Stimulated activated naive CD8-positive, alpha-beta T cell treated with anti-CD3 and anti-CD28 coated beads, Interleukin-15, Interleukin-2, amounts not matched to agents 100 U/mL and 50 U/mL, for 24 hours (primary cell): ENCODE measurements at regions not wholly inside any gene's neighbourhood (a gene's known extent, or its start where the extent isn't known, plus 50 kb on each side); places are given as distances from the start of the nearest gene placed in this dataset.
"Not testable (repeated sequence)": the region's sequence is repeated elsewhere in the genome, so short reads cannot be mapped to it uniquely, and the experiment has no call there.

Experiments
- ATAC-seq: fragments of 150-1000 bp; cut with Tn5 transposase; one replicate; pipeline ENCODE4 v1.10.0; 2021
- DNase-seq: peaks from one replicate; pipeline ENCODE4 v3.0.0; 2021

DNA sequence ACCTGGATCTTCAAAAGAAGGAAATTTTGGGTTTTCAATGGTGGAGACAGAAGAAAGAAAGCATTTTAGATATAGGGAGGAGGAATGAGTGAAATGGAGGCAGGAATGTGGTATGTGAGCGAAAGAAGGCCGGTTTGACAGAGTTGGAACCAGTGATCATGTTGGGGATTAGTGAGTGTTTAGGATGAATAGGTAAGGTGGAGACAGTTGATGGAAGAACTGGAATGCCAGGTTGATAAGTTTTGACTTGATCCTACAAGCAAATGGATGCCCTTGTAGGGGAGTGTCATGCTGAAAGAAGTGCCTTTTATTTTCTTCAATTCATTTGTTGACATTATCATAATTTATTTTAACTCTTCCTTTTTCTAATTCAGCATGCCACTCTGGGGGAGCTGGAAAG, 207.8 kb upstream of the AMOT start:
- ATAC-seq = no peak
- no peak for DNase-seq

DNA sequence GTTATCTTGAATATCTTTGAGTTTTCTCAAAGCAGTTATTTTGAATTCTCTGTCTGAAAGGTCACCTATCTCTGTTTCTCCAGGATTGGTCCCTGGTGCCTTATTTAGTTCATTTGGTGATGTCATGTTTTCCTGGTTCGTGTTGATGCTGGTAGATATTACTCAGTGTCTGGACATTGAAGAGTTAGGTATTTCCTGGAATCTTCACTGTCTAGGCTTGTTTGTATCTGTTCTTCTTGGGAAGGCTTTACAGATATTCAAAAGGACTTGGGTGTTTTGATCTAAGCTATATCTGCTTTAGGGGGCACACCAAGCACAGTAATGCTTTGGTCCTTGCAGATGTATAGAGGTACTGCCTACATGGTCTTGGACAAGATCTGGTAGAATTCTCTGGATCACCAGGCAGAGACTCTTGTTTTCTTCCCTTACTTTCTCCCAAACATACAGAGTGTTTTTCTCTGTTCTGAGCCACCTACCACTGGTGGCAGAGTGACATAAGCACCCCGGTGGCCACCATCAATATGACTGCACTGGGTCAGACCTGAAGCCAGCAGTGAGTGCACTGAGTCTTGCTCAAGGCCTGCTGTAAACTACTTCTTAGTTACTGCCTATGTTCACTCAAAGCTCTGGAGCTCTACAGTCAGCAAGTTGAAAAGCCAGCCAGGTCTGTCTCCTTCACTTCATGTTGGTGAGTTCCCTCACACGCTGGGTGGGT, 193.5 kb upstream of the AMOT start:
- ATAC-seq (no peak), DNase-seq (no peak)

DNA sequence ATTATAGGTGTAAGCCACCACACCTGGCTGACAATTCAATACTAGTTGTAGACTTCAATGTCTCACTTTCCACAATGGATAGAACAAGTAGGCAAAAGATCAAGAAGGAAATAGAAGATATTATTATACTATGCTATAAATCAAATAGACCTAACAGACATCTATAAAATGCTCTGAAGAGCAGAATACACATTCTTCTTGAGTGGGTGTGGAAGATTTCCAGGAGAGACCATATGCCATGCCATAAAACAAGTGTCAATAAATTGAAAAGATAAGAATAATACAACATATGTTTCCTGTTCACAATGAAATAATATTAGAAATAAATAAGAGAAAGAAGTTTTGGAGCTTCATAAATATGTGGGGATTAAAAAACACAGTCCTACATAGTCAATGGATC, 179.3 kb upstream of the AMOT start:
- DNase-seq (no peak), ATAC-seq (no peak)

DNA sequence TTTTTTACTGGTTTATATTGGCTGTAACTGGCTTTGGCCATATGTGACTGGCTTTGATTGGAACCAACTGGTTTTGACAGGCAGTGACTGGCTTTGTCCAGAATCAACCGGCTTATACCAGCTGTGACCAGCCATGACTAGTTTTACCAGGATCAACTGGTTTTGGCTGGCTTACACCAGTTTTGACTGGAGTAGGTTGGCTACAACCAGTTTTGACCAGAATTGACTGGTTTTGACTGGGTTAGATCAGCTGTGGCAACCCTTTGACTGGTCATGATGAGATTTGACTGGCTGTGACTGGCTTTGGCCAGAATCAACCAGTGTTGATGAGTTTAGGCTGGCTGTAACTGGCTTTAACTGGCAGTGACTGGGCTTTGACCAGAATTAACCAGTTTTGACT, 169.2 kb upstream of the AMOT start:
- no peak for DNase-seq
- no peak for ATAC-seq

DNA sequence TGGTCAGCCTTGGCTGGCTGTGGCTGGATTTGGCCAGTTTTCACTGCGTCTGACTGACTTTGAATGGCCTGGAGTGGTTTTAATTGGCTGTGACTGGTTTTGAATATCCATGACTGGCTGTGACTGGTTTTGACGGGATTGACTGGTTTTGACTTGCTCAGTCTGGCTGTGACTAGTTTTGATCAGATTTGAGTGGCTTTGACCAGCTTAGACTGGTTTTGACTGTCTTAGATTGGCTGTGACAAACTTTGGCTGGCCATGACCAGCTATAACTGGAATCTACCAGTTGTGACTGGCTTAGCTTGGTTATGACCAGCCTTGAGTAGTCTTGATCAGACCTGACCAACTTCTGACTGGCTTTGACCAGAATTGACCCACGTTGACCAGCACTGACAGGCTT, 168.4 kb upstream of the AMOT start:
- no peak for ATAC-seq
- no peak for DNase-seq

DNA sequence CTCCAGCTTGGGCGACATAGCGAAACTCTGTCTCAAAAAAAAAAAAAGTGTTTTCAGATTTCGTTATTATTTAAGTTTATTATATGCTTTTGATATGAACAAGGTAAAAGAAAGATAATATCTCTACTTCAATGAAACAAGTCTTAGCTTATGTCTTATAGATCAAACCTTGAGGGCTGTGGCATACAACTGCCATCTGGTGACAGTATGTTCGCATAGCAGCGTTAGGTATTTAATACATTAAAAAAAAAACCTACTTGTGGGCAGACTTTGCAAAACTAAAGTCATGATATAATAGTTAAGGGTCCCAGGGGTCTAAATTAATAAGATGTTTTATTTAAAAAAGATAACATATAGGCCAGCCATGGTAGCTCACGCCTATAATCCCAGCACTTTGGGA, 161.2 kb upstream of the AMOT start:
- ATAC-seq = no peak
- no peak for DNase-seq

DNA sequence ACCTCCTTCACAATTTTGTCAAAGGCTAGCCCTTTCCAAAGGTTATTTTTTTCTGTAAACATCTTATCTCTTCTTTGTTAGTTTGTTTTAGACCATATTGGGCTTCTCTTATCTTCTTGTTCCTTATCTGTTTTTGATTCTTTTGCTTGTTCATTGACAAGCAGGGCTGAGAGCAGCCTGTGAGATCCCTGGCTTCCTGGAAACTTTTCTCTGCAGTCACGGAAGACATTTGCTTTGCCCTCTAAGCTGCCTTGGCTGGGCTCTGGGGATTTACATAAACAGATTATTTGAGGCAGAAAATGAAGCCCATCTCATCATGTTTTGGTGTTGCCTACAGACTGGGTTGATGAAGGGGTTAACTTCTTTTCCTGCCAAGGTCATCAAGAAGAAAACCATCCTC, 157.4 kb upstream of the AMOT start:
- ATAC-seq (no peak), DNase-seq (no peak)

DNA sequence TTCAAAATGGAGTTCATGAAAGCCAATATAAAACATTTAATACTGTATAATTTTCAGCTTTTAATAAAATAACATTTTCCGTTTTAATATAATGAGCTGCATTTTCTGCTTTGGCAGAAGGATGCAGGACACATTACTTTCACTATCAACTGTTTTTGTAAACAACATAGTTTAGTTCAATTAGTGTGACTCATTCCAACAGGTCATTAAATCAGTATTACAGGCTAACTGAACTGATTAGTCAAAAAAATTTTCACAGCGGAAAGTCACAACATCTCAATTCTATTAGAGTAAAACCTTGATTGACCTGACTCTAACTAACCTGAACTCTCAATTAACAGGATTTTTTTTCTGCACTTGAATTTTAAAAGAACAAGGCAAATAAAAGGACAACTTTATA, 151.2 kb upstream of the AMOT start:
- DNase-seq (no peak), ATAC-seq (no peak)

DNA sequence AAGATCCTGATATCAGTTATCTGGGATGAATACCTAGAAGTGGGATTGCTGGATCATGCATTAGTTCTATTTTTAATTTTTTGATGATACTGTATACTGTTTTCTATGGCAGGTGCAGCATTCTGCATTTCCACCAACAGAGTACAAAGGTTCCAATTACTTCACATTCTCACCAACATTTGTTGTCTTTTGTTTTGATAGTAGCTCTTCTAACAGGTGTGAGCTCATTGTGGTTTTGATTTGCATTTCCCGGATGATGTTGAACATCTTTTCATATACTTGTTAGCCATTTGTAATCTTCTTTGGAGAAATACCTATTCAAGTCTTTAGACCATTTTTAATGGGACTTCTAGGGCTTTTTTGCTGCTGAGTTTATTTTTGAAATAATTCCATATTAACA, 139.2 kb upstream of the AMOT start:
- ATAC-seq (no peak), DNase-seq (no peak)

DNA sequence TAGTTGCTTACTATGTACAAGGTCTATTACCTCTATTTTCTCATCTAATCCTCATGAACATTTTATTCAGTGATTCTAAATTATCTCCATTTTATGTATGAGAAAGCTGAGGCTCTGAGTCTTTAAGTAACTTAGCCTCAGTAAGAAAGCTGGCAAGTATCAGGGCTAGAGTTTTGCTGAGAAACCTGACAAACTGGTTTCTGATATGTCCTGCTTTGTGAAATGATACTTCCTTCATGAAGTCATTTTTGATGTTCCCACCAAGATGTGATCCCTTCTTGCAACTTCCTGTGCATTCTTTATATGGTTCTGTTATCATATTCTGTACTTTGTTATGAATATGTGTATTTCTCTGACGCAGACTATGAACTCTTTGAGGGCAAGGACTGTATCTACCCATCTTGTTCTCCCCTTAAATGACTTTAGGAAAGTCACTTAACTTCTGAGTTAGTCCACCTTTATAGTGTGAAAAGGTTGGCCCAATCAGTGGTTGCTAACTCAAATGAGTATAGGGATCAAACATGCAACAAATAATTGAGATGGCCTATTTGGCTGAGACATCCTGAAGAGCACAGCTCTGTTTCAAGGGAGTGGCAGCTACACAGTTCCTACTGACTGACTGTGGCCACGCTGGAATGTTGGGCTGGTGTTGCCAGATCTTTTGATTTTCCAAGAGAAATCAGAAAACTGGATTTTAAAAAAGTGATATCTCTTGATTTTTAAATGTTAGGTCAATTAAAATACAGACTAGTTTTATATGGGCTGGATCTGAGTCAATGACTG, 127.9 kb upstream of the AMOT start:
- DNase-seq (no peak), ATAC-seq (no peak)

DNA sequence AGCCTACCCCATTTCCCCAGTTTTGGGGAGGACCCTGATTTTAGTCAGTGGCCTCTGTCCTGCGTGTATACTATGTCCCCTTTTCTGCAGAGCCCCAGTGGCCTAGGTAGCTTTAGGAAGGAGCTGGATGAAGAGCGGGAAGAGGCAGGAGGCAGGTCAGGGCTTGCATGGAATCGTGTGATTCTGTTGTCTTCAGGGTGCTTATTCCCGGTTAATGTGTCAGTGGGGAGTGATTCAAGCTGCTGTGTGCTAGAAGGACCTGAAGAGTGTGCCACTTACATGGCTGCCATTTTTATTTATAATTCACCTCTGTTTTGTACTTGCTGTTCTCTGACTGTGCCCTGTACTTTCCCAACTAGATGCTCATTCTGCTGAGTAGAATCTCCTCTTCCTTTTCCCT, 127.3 kb upstream of the AMOT start:
- ATAC-seq (no peak), DNase-seq (no peak)

DNA sequence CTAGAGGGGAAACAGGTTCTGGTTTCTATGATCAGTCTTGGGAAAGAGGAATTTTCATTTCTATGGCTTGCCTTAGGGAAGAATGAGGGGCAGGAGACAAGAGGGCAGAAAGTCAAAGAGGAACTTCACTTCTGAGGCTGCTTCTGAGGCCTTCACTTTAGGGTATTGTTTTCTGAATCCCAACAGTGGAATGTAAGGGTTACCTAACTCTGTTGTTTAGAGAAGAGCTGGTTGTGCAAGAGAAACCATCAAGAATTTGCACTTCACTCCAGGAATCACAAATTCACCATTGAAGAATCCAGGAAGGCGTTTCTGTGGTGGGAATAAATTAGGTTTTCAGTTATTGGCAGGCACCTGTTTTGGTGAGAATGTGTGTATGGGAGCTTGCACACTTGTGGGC, 126.7 kb upstream of the AMOT start:
- ATAC-seq = no peak
- DNase-seq = no peak

DNA sequence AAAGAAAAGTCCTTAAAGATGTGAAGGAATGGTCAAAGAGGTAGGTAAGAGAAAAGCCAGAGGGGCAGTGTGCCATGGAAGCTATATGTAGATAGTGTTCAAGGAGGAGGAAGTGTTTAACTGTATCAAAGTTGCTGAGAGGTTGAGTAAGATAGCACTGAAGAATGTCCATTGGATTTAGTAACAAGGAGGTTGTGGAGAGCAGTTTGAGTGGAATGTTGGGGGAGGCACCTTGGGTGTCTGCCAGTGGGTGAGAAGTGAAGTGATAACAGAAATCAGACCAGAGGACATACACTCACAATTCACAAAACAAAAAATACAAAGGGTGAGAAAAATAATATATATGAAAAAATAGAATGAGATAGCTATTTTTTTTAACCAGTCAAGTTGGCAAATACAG, 121.3 kb upstream of the AMOT start:
- ATAC-seq (no peak), DNase-seq (no peak)

DNA sequence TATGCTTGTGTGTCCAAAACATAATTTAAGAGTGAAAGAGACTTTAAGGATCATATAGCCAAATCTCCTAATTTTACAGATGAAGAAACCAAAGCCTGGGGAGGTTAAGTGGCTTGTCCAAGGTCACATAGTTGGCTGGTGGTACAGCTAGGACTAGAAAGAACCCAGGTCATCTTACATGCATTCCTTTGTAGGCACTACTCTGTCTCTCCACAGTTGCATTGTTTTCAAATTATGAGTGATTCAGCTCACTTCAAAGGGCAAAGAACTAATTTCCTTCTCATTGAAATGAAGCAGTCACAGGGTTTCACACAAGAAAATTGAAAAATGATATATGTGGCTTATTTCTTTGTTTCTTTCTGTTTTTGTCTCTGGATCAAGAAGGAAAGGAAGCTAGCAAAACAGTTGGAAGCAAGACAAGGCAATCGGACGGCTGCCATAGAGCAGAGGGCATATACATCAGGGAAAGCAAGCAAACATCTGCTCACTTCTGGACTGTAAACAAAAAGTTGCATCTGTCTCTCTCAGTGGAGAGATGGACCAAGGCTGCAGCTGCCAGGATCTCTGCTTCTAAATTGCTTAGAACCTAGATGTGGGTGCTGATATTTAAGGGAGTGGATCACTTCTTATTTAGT, 107.5 kb upstream of the AMOT start:
- ATAC-seq (no peak), DNase-seq (no peak)

DNA sequence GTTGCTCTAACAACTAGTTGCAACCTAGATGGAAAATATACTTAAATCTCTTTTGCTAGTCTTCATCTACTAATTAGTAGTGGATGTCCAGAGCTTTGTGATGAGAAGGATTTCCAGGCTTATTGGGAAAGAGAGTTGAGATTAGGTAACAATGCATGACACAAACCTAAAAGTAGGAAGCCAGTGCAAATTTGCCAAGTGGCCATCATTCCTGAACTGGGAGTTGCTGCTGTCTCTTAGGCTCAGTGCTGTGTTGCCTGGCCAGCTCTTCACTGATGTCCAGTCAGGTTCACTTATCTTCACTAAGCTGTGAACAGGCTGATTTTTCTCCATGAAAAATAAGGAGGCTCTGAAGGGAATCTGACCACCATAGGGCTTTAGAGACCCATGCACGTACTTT, 105.6 kb upstream of the AMOT start:
- no peak for ATAC-seq
- DNase-seq = no peak

DNA sequence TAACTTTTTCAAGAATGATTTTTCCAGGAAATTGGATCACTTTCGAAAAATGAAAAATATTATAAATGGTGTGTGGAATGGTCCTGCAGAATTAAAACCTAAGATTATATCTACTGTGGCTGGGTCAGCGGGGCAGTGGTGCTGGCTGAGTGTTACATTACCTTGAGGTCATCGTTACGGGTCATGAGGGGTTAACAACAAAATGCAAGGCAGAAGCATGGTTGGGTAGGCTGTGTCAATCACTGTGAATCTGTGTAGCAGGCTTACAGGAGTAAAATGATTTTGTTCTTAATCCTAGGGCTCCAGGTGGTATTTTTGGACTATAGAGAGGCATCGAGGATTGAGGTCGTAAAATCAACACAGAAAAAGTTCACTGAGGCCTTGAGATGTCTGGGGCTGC, 105.2 kb upstream of the AMOT start:
- ATAC-seq = no peak

DNA sequence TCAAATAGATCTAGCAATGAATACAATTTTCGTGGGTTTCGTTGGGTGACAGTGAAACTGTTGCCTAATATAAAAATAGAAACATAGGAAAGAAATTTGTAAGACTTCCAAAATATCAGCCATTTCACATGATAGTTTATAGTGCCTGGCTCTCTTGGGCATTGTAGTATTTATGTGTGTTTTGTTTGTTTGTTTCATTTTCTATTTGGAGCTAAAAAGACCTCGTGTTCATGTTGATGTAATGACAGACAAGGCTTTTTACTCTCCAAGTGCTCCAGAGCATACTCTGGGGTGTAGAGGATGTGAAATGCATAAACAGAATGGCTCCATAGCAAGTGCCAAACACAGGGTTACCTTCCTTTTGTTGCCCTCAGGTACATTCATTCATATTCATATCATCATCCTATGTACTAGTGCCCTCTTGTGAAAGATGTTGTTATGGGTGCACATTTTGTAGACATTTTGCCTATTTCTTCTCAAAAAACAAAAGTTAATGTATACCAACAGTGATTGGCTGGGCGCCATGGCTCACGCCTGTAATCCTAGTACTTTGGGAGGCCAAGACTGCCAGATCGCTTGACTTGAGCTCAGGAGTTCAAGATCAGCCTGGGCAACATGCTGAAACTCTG, 100.7 kb upstream of the AMOT start:
- DNase-seq (no peak), ATAC-seq (no peak)

More for the DNA sequence above, 105.2 kb upstream of the AMOT start:
- no peak for DNase-seq

DNA sequence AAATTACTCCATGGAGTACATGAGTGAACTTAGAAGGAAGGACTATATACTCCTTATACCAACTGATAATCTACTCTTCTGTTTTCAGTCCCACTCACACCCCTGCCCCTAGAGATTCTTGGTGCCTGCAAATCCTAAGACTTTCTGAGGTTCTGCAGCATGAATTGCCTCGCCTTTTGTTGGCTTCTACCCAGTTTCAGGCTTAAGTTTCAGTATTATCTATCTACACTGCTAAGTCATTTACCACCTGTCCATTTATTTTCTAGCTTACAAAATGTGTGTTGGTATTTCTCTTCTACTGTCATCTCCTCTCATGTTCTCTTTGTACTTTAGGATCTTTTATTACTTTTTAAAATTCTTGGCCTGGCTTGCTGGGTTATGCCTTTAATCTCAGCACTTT, 94.4 kb upstream of the AMOT start:
- DNase-seq (no peak), ATAC-seq (no peak)

DNA sequence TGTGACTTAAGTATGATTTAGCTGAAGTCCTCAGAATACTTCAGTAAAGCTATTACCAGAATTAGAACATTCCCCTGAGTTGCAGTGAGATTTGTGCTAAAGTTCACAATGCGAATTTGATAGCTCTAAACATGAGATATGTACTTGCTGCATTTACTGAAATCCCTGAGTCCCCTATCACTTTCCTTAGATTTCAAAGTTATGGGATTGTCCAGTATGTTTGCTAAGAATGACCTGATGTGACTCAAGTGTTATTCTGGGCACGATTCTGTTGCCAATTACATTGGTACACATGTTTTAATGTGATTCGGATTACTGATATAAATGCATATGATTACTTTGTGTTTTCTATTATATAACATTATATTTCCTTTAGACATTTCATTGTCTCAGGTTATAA, 91.3 kb upstream of the AMOT start:
- no peak for DNase-seq
- ATAC-seq = no peak

DNA sequence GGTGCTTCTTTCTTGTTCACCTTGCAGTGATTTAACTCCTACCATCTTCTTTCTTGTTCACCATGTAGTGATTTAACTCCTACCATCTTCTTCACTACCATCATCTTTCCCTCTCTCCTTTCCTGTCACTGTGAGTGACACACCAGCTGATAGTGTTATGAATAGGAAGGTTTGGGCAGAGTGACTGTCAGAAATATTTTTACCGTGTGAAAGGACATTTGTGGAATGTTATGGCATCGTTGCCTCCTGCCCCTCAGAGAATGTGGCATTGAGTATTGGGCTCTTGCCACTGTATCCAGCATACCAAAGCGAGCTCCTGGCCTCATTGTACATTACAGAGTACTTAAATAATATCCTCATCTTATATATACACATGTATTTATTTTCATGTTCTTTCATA, 90.8 kb upstream of the AMOT start:
- ATAC-seq = no peak
- no peak for DNase-seq

DNA sequence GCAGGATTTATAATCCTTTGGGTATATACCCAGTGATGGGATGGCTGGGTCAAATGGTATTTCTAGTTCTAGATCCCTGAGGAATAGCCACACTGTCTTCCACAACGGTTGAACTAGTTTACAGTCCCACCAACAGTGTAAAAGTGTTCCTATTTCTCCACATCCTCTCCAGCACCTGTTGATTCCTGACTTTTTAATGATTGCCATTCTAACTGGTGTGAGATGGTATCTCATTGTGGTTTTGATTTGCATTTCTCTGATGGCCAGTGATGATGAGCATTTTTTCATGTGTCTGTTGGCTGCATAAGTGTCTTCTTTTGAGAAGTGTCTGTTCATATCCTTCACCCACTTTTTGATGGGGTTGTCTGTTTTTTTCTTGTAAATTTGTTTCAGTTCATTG, 82.8 kb upstream of the AMOT start:
- not testable (repeated sequence) for DNase-seq, ATAC-seq

DNA sequence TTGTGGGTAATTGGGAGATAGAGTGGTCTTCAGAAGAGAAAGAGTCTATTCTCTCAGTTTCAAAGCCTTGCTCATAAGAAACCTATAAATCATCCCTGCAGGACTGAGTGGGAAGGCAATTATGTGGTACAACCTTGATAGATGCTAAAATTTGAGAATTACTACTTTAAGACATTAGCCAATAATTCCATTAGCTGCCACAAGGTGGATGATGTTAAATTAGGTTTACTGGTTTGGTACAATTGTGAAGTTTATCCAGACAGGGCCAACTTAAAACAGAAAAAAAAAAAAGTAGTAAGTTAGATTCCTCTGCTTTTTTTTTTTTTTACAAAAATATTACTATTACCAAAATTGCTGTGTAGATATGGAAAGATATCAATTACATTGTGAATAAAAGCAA, 73.2 kb upstream of the AMOT start:
- ATAC-seq (no peak), DNase-seq (no peak)

DNA sequence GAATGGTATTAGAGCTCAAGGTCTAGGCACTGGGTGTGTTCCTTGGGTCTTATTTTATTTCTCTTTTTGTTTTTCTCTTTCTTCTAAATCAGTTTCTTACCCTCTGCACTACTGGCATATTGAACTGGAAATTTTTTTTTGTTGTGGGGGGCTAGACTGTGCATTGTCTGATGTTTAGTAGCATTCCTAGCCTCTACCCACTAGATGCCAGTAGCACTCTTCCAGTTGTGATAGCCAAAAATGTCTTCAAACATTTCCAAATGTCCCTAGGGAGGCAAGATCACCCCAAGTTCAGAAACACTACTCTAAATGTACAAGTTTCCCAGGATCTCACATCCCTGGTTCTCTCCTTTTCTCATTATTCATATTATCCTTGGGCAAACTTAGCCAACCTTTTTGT, 69.8 kb upstream of the AMOT start:
- ATAC-seq = no peak

More for the DNA sequence above, 69.8 kb upstream of the AMOT start:
- DNase-seq = no peak
